Hepatocyte (in vitro differentiated cells): ENCODE measurements at regions not wholly inside any gene's neighbourhood (a gene's known extent, or its start where the extent isn't known, plus 50 kb on each side); places are given as distances from the start of the nearest gene placed in this dataset.

Experiments used
- EZH2 ChIP-seq: fragments of 200-600 bp; sonication (generic); IDR thresholded peaks from 2 replicates; pipeline ENCODE4 v1.6.1; 2016; ENCODE audit warnings: antibody characterized with exemption, mild to moderate bottlenecking, borderline replicate concordance
- TF ChIP-seq, protein P1 (sequence below): fragments of 200-600 bp; sonication (generic); IDR thresholded peaks from 2 replicates; pipeline ENCODE4 v1.5.1; 2016; ENCODE audit warnings: antibody characterized with exemption, mild to moderate bottlenecking; ENCODE audit not compliant: poor library complexity

DNA sequence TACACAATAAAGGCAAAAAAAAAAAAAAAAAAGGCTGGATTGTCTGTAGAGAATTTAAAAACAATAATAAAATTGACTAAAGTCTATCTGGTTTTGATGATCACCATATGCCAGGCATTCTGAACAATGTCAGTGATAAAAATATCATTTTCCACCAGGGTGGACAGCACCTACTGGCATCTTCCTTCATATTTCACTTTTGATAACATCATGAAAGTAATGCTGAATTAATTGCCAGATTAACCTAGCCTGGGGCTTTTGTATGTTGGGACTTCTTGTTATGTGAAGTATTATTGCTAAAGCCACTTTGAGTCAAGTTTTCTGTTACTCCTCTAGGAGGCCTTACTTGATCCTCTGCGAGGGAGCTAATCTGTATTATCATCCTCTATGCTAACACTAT lies 73.8 kb upstream of the FAM98A start:
- TF ChIP-seq, protein P1, sequence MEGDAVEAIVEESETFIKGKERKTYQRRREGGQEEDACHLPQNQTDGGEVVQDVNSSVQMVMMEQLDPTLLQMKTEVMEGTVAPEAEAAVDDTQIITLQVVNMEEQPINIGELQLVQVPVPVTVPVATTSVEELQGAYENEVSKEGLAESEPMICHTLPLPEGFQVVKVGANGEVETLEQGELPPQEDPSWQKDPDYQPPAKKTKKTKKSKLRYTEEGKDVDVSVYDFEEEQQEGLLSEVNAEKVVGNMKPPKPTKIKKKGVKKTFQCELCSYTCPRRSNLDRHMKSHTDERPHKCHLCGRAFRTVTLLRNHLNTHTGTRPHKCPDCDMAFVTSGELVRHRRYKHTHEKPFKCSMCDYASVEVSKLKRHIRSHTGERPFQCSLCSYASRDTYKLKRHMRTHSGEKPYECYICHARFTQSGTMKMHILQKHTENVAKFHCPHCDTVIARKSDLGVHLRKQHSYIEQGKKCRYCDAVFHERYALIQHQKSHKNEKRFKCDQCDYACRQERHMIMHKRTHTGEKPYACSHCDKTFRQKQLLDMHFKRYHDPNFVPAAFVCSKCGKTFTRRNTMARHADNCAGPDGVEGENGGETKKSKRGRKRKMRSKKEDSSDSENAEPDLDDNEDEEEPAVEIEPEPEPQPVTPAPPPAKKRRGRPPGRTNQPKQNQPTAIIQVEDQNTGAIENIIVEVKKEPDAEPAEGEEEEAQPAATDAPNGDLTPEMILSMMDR, result no peak
- no peak for TF ChIP-seq EZH2
